ENCODE measurements at regions not wholly inside any gene's neighbourhood (a gene's known extent, or its start where the extent isn't known, plus 50 kb on each side); places are given as distances from the start of the nearest gene placed in this dataset.
"Not testable (repeated sequence)": the region's sequence is repeated elsewhere in the genome, so short reads cannot be mapped to it uniquely, and the experiment has no call there.

DNA sequence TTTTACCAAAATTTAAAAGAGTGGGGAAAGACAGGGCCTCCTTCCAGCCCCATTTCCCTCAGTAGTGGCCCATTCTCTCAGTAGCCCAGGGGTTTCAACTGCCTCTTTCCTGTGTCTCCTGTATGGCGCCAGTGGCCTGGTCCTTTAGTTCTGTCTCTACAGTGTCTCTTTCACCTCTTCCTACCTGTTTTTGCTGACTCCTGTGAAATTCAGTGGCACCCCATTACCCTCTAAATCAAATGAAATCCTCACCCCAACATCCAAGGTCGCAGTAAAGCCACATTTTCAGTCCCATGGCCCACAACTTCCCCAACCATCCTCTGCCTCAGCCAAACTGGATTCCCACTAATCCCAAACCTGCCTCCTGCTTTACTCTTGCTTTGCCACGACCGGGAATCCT lies 200.7 kb downstream of the IPMK start:
- no peak for DNase-seq (ENCODE audit: low read depth in 2 of 2)

- DNase-seq (ENCODE audit: low read depth in 2 of 2): no peak
Measured at GRCh38 chr10:58066126-58066525, 201.6 kb downstream of the IPMK start.

- DNase-seq (ENCODE audit: low read depth in 2 of 2): no peak
Measured at GRCh38 chr10:58065529-58065815, 202.2 kb downstream of the IPMK start.

- peak in 1 of 2 donors; percentile 1 for DNase-seq (ENCODE audit: low read depth in 2 of 2)
Measured at GRCh38 chr10:58064714-58065528, 202.8 kb downstream of the IPMK start.

GRCh38 chr10:58063861-58064480 lies 203.7 kb downstream of the IPMK start:
- DNase-seq (ENCODE audit: low read depth in 2 of 2): no peak

DNA sequence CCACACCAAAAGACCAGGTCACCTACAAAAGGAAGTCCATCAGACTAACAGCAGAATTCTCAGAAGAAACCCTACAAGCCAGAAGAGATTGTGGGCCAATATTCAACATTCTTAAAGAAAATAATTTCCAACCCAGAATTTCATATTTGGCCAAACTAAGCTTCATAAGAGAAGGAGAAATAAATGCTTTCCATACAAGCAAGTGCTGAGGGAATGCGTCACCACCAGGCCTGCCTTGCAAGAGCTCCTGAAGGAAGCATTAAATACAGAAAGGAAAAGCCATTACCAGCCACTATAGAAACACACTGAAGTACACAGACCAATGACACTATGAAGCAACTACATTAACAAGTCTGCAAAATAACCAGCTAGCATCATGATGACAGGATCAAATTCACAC lies 209.0 kb downstream of the IPMK start:
- DNase-seq (ENCODE audit: low read depth in 2 of 2): not testable (repeated sequence)

- DNase-seq (ENCODE audit: low read depth in 2 of 2): no peak
Measured at GRCh38 chr10:58054881-58055280, 212.8 kb downstream of the IPMK start.

GRCh38 chr10:58052772-58053171 lies 214.9 kb downstream of the IPMK start:
- no peak for DNase-seq (ENCODE audit: low read depth in 2 of 2)

GRCh38 chr10:58050575-58050974 lies 217.1 kb downstream of the IPMK start:
- no peak for DNase-seq (ENCODE audit: low read depth in 2 of 2)

DNA sequence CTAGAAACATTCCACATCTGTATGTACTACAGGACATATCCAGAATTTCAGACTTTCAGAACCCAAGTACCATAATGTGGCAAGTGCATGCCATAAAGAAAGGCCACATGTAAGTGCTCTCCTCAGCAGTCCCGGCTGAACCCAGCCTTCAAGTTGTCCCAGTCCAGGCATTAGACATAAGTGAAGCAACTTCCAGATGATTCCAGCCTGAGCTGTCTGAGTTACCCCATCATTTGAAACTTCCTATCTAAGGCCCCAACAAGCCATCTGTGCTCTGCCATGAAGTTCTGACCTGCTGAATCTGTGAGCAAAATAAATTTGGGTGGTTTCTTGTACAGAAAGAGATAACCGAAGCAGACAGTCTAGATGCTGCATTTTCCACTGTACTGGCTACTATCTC lies 218.8 kb downstream of the IPMK start:
- no peak for DNase-seq (ENCODE audit: low read depth in 2 of 2)

DNA sequence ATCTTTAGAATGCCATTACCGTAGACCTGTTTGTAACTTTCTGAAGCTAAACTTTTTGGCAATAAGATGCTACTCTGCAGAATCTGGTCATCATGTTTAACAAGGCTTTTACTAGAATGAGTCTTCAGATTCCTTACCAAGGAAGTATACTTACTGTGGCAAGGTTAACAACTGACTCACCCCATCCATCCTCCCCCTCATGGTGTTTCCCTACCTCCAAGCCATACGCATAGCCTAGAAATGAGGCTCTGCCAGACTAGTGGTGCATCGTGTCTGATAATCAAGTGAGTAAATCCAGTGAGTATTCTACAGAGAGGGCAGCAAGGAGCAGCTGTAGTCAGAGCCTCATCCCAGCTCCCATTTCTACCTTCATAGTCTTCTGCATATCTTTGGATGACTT lies 223.6 kb downstream of the IPMK start:
- DNase-seq (ENCODE audit: low read depth in 2 of 2): no peak

DNA sequence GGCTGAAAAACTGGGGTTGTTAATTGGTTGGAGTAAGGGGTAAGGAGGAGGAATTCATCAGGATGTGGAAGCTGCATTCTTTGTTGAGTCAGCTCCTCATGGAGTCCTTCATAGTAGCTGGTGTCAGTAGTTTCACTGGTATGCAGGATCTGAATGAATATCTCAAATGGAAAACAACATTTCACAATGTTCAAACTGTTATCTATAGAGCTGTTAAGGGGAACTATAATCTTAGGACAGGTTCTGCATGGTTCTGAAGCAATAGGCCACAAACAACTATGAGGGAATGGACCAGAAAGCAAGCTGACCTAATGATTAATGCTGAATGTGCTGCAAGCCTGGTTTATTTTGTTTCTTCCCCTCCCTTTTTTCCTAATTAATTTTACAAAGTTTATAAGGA lies 225.8 kb downstream of the IPMK start:
- DNase-seq (ENCODE audit: low read depth in 2 of 2): no peak

DNA sequence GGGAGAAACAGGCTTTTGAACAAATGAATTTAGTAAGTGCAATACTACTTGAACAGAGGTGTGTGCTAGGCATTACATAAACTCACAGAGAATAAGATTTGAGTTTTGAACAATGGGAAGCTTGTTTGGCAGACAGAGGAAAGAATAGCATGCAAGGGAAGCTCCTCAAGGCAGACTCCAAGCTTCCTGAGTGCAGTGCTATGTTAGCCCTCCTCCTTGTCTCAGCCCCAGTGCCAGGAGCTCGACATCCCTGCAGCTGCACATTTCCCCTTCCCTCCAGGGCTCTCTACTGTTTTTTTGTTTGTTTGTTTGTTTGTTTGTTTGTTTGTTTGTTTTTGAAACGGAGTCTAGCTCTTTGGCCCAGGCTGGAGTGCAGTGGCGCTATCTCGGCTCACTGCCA lies 237.5 kb downstream of the IPMK start:
- no peak for DNase-seq (ENCODE audit: low read depth in 2 of 2)

- DNase-seq (ENCODE audit: low read depth in 2 of 2): no peak
Measured at GRCh38 chr10:58028597-58029366, 238.9 kb downstream of the IPMK start.

GRCh38 chr10:58027426-58027825 lies 240.3 kb downstream of the IPMK start:
- no peak for DNase-seq (ENCODE audit: low read depth in 2 of 2)

DNA sequence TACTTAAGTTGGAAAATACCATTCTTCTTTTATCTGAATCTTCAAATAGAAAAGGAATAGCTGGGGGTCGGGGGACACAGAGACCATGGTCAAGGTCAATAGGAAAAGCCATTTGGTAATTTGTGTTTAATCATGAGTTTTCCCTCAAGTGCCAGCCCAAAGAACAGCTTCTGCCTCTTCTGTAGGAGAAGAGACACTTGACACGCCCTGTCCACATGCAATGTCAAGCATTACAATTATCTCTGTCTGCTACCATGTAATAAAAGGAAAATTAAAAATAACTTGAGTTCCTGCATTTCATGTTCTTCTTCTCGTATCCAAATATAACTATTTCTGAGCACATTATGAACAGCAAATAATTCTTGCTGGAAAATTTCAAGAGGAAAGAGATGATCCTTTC lies 241.7 kb downstream of the IPMK start:
- DNase-seq (ENCODE audit: low read depth in 2 of 2): no peak

GRCh38 chr10:58023341-58024073 lies 244.2 kb downstream of the IPMK start:
- no peak for DNase-seq (ENCODE audit: low read depth in 2 of 2)

- DNase-seq (ENCODE audit: low read depth in 2 of 2): no peak
Measured at GRCh38 chr10:58019863-58020537, 247.7 kb downstream of the IPMK start.

DNA sequence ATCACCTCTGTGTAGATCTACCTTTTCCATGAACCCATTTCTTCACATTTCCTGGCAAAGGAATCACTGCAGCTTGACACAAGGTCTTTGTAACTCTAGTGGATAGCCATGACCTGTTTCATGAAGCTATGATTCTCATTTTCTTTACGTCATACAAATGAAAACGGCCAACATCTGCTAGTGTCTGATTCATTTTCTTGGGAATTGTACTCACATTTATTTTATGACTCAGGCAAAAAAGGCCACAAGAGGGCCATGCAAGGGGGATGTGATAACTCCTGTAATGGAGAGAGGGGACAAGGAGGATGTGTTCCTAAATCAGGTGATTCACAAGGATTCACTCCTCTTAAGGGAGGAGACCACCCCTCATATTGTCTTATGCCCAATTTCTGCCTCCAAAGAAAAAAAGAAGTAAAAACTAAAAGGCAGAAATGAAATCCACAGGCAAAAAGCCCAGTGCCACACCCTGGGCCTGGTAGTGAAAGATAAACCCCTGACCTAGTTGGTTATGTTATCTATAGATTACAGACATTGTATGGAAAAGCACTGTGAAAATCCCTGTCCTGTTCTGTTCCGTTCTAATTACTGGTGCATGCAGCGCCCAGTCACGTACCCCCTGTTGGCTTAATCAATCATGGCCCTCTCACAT lies 249.9 kb downstream of the IPMK start:
- no peak for DNase-seq (ENCODE audit: low read depth in 2 of 2)

- DNase-seq (ENCODE audit: low read depth in 2 of 2): no peak
Measured at GRCh38 chr10:58016614-58017013, 251.1 kb downstream of the IPMK start.

- DNase-seq (ENCODE audit: low read depth in 2 of 2): no peak
Measured at GRCh38 chr10:58014436-58014835, 253.3 kb downstream of the IPMK start.
